B cell (primary cell): ENCODE measurements at regions not wholly inside any gene's neighbourhood (a gene's known extent, or its start where the extent isn't known, plus 50 kb on each side); places are given as distances from the start of the nearest gene placed in this dataset.

Source experiments
- EZH2 ChIP-seq: IDR thresholded peaks from 2 replicates; pipeline ENCODE4 v1.6.1; 2012; ENCODE audit warnings: borderline replicate concordance, low read depth, mild to moderate bottlenecking, moderate library complexity, low read length; ENCODE audit not compliant: insufficient read depth, poor library complexity, severe bottlenecking
- TF ChIP-seq, protein P1 (sequence below): fragments of 200-600 bp; IDR thresholded peaks from one replicate; pipeline ENCODE4 v1.8.0; 2022; ENCODE audit warnings: antibody characterized with exemption, mild to moderate bottlenecking

DNA sequence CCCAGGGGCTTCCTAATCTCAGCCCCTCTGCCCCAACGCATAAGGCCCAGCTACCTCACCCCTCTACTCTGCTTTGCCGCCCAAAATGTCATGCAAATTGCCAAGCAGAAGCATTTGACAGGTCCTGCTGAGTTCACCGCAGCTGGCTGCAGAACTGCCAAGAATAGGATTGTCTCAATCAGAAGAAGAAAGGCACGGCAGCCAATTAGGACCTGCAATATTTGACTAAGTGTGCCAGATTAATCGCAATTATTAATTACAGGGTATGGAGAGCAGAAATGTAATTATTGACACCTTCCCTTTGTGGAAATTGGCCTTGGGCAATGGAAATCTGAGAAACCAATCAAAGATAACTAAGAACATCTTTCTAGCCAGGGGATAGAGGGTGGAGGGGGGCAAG is 318.6 kb downstream of the LRFN2 start:
- TF ChIP-seq, protein P1, sequence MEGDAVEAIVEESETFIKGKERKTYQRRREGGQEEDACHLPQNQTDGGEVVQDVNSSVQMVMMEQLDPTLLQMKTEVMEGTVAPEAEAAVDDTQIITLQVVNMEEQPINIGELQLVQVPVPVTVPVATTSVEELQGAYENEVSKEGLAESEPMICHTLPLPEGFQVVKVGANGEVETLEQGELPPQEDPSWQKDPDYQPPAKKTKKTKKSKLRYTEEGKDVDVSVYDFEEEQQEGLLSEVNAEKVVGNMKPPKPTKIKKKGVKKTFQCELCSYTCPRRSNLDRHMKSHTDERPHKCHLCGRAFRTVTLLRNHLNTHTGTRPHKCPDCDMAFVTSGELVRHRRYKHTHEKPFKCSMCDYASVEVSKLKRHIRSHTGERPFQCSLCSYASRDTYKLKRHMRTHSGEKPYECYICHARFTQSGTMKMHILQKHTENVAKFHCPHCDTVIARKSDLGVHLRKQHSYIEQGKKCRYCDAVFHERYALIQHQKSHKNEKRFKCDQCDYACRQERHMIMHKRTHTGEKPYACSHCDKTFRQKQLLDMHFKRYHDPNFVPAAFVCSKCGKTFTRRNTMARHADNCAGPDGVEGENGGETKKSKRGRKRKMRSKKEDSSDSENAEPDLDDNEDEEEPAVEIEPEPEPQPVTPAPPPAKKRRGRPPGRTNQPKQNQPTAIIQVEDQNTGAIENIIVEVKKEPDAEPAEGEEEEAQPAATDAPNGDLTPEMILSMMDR: no peak
- no peak for TF ChIP-seq EZH2
